ENCODE measurements at regions not wholly inside any gene's neighbourhood (a gene's known extent, or its start where the extent isn't known, plus 50 kb on each side); places are given as distances from the start of the nearest gene placed in this dataset.

DNA sequence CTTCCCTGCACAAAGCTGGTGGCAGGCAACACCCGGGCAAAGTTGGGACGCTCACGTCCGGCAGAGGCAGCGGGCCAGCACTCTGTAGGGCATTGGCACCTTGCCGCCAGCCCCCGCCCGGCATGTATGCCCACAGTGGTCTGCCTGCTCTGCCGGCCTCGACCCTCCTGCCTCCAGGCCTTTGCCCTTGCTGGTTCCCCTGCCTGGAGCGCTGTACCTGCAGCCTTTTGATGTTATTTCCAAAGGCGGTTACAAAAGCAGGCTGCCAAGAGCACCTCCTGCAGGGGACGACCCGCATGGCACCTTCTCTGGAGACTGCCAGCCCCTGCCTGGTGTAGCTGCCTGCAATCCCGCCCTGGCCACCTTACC lies 56.5 kb upstream of the SHISAL1 start:
- H3K4me1 ChIP-seq, result no peaks in the 10 kb centered on the region
- intact Hi-C loops (cut with DNase I; ENCODE audit: low total_unique reads), result no loop called here
- H3K27me3 ChIP-seq, result no peaks in the 10 kb centered on the region
- no peak for TF ChIP-seq POLR2A (IDR thresholded peaks at IDR 0.05)
- TF ChIP-seq, protein P1, sequence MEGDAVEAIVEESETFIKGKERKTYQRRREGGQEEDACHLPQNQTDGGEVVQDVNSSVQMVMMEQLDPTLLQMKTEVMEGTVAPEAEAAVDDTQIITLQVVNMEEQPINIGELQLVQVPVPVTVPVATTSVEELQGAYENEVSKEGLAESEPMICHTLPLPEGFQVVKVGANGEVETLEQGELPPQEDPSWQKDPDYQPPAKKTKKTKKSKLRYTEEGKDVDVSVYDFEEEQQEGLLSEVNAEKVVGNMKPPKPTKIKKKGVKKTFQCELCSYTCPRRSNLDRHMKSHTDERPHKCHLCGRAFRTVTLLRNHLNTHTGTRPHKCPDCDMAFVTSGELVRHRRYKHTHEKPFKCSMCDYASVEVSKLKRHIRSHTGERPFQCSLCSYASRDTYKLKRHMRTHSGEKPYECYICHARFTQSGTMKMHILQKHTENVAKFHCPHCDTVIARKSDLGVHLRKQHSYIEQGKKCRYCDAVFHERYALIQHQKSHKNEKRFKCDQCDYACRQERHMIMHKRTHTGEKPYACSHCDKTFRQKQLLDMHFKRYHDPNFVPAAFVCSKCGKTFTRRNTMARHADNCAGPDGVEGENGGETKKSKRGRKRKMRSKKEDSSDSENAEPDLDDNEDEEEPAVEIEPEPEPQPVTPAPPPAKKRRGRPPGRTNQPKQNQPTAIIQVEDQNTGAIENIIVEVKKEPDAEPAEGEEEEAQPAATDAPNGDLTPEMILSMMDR (IDR thresholded peaks at IDR 0.05), result no peak
- no peak overlapping the region for H3K27ac ChIP-seq
- 86% methylated on average over 10 to 15 of the region's 15 CpGs for WGBS, 2 donors
- H3K36me3 ChIP-seq (ENCODE audit: low read depth, missing control alignments), result no peaks in the 10 kb centered on the region
- no peak for DNase-seq
- H3K4me3 ChIP-seq, result no peak overlapping the region
- H3K9me3 ChIP-seq, result no peaks in the 10 kb centered on the region

- no peak for DNase-seq
- H3K4me3 ChIP-seq, result no peak overlapping the region
- H3K4me1 ChIP-seq, result no peaks in the 10 kb centered on the region
- no peaks in the 10 kb centered on the region for H3K27me3 ChIP-seq
- no peaks in the 10 kb centered on the region for H3K9me3 ChIP-seq
- intact Hi-C loops (cut with DNase I; ENCODE audit: low total_unique reads), result no loop called here
- H3K27ac ChIP-seq, result no peak overlapping the region
- H3K36me3 ChIP-seq (ENCODE audit: low read depth, missing control alignments), result no peaks in the 10 kb centered on the region
- no peak for TF ChIP-seq POLR2A (IDR thresholded peaks at IDR 0.05)
- TF ChIP-seq, protein P1 (IDR thresholded peaks at IDR 0.05), result no peak
- WGBS, 2 donors, result 83 to 86% methylated on average over 16 of the region's 16 CpGs
These were observed 56.0 kb upstream of the SHISAL1 start for GRCh38 chr22:44368611-44369292.

DNA sequence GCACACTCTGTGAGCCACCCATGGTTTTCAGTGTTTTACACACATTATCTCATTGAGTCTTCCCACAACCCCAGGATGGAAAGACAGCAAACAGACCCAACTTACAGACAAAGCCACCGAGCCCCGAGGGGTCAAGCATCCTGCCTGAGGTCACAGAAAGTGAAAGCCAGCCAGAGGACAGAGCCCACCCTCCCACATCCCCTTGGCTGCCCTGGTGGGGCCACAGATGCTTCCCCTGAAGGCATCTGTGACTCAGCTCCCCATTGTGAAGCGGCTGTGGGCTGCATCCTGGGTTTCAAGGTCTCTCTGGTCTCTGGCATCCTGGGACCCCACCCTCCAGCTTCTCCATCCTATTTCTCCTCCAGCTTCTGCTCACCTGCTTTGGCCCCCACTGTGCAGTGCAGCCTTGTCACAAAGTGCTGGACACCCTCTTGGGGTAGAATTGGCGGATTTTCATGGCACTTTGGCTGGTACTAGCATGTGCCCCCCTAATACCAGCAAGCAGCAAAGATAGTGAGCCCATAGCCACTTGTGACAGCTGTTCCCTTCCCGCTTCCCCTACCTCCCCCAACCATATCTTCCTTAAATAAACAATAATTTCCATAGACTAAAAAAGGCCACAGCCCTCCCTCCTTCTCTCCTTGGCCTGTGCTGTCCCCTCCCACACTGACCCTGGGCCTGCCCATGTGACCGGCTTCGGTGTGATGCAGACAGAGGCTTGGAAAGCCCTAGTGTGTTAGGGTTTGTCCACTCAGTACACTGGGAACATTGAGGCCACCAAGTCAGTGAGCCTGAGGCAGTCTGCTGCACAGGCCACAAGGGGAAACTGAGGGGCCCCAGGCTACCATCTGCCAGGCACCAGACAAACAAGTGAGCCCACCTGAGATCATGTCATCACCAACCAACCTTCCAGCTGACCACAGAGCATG lies 53.9 kb upstream of the SHISAL1 start:
- no peak overlapping the region for H3K27ac ChIP-seq
- no peak overlapping the region for H3K4me3 ChIP-seq
- H3K36me3 ChIP-seq (ENCODE audit: low read depth, missing control alignments), result no peaks in the 10 kb centered on the region
- no peaks in the 10 kb centered on the region for H3K4me1 ChIP-seq
- WGBS, 2 donors, result 69 to 75% methylated on average over 7 of the region's 7 CpGs
- intact Hi-C loops (cut with DNase I; ENCODE audit: low total_unique reads), result no loop called here
- DNase-seq, result no peak
- TF ChIP-seq POLR2A (IDR thresholded peaks at IDR 0.05), result no peak
- TF ChIP-seq, protein P1 (IDR thresholded peaks at IDR 0.05), result no peak
- no peaks in the 10 kb centered on the region for H3K9me3 ChIP-seq
- H3K27me3 ChIP-seq, result no peaks in the 10 kb centered on the region

DNA sequence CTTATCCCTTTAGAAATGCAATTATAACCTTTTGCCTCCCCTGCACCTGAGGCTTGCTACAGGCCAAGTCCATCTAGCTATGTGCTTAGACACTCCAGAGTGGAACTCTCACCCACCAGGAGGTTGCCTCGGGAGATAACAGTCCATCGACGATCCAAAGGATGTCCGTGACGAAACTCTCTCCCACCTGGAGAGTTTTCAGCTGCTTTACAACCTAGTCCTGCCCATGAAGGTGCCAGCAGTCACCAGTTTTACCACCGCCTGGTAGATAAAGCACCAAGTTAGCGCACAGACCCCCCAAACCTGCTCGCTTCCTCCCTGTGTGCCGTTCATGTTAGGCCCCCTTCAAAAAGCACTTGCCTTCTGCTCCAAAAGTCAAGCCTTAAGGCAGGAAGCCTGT lies 53.1 kb upstream of the SHISAL1 start:
- H3K4me1 ChIP-seq, result no peaks in the 10 kb centered on the region
- no peak overlapping the region for H3K4me3 ChIP-seq
- no peak overlapping the region for H3K27ac ChIP-seq
- no peaks in the 10 kb centered on the region for H3K9me3 ChIP-seq
- 74 to 93% methylated on average over 9 of the region's 9 CpGs for WGBS, 2 donors
- no peaks in the 10 kb centered on the region for H3K27me3 ChIP-seq
- DNase-seq, result no peak
- intact Hi-C loops (cut with DNase I; ENCODE audit: low total_unique reads), result no loop called here
- TF ChIP-seq, protein P1 (IDR thresholded peaks at IDR 0.05), result no peak
- no peak for TF ChIP-seq POLR2A (IDR thresholded peaks at IDR 0.05)
- H3K36me3 ChIP-seq (ENCODE audit: low read depth, missing control alignments), result no peaks in the 10 kb centered on the region
